ENCODE measurements at regions not wholly inside any gene's neighbourhood (a gene's known extent, or its start where the extent isn't known, plus 50 kb on each side); places are given as distances from the start of the nearest gene placed in this dataset.
A peak's percentile ranks its signal among the peaks of the same experiment; 100 is the strongest.

- TF ChIP-seq ETS1 (IDR thresholded peaks at IDR 0.05) (no peak), EZH2phosphoT487 (IDR thresholded peaks at IDR 0.05; ENCODE audit: unreplicated experiment) (no peak), EZH2 (IDR thresholded peaks at IDR 0.05; ENCODE audit: low read depth, unreplicated experiment) (no peak), CREB1 (CRISPR knock-in tag; IDR thresholded peaks at IDR 0.05; ENCODE audit: low read depth) (no peak), CTCF (conservative IDR thresholded peaks at IDR 0.05; ENCODE audit: low read depth in 2 of 2) (no peak), NANOG (IDR thresholded peaks at IDR 0.05; ENCODE audit: borderline replicate concordance) (no peak), ZNF114 (CRISPR knock-in tag; IDR thresholded peaks at IDR 0.05) (no peak)
Measured at GRCh38 chr12:11477110-11477509, 81.7 kb upstream of the PRB2 start (continued).

GRCh38 chr12:11482955-11483354 is 87.6 kb upstream of the PRB2 start:
- no peak overlapping the region for H3K4me3 ChIP-seq

More at GRCh38 chr12:11482955-11483354, 87.6 kb upstream of the PRB2 start:
- no peaks in the 10 kb centered on the region for H3K36me3 Mint-ChIP-seq (ENCODE audit: low read depth)
- H3K4me1 ChIP-seq (ENCODE audit: insufficient read depth) = peaks cover 5% of the 10 kb centered on the region; the same call in 1 of the 2 replicates
- H3K9me2 ChIP-seq (ENCODE audit: insufficient read depth) = no peaks in the 10 kb centered on the region
- H3K9me3 Mint-ChIP-seq = no peaks in the 10 kb centered on the region; the same call in 2 of the 3 replicates
- H3K27ac Mint-ChIP-seq = no peak overlapping the region
- TF ChIP-seq JUNB (IDR thresholded peaks at IDR 0.05; ENCODE audit: unreplicated experiment) (no peak), NANOG (IDR thresholded peaks at IDR 0.05; ENCODE audit: borderline replicate concordance) (no peak), REST (IDR thresholded peaks at IDR 0.05; ENCODE audit: unreplicated experiment) (no peak), CTCF (conservative IDR thresholded peaks at IDR 0.05; ENCODE audit: low read depth in 2 of 2) (no peak)
- no peak overlapping the region for H3K27ac ChIP-seq (ENCODE audit: low read depth)
- DNase-seq (ENCODE audit: low spot score) (no peak), ATAC-seq (no peak)
- H3K4me1 Mint-ChIP-seq = peaks cover 10% of the 10 kb centered on the region
- no peaks in the 10 kb centered on the region for H3K27me3 ChIP-seq (ENCODE audit: insufficient read depth)
- no peaks in the 10 kb centered on the region for H3F3A ChIP-seq (replicated peaks; ENCODE audit: low read depth)
- H3K36me3 ChIP-seq (ENCODE audit: insufficient read depth) = no peaks in the 10 kb centered on the region
- no peak overlapping the region for H3K4me3 Mint-ChIP-seq
- H4K20me1 ChIP-seq (replicated peaks; ENCODE audit: insufficient read depth) = no peaks in the 10 kb centered on the region
- H2AFZ ChIP-seq = peak overlapping the region; percentile 40; the same call in 1 of the 2 replicates
- no peaks in the 10 kb centered on the region for H3K79me2 ChIP-seq (replicated peaks; ENCODE audit: insufficient read depth)
- H3K27me3 Mint-ChIP-seq (ENCODE audit: insufficient read depth, low read depth, poor library complexity) = peaks cover 5% of the 10 kb centered on the region
- H3K4me2 ChIP-seq = no peak overlapping the region
